ENCODE measurements at regions not wholly inside any gene's neighbourhood (a gene's known extent, or its start where the extent isn't known, plus 50 kb on each side); places are given as distances from the start of the nearest gene placed in this dataset.
"Not testable (repeated sequence)": the region's sequence is repeated elsewhere in the genome, so short reads cannot be mapped to it uniquely, and the experiment has no call there.

DNA sequence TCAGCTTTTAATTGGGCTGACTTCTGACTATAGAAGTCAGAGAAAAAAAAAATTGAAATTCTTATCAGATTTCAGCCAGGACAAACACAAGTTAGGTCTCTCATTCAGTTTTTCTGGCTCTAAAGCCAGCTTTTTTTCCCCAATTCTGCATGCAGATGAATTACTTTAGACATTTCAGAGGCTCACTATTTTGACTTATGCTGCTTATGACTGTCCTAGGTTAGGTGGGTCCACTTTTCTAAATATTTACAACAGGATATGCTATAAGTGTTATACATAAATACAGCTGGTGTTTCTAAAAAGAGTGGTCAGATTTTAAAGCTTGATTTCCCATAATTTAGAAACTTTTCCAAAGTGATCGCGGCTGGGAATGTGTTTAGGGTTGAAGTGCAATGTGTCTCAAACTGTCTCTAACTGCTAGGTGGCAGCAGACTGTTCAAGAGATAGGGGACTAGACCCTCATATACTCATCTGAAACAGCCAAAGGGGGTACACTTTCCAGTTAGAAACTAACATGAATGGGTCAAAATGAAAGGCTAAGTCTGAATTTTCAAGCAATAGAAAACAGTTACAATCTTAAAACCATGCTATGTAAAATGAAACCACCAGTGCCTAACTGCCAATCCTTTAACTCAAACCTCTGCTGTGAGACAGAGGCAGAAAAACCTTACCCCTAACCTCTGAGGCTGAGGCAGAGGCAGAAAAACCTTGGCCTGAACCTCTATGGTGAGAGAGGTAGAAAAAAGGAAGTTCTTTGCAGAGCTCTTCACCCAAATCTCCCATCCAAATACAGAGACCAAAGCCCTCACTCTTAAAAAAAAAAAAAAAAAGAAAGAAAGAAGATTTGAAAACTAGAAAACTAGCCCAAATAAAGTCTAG is 596.0 kb downstream of the NTRK3 start:
- no peaks in the 10 kb centered on the region for H3K27me3 ChIP-seq (ENCODE audit: control insufficient read depth in 1 of 2, insufficient read depth in 2 of 2, low read length in 2 of 2)
- no peak overlapping the region for H3K9ac ChIP-seq (ENCODE audit: low read length in 2 of 2)
- H3K4me3 ChIP-seq (ENCODE audit: low read length in 2 of 2), result no peak overlapping the region
- H3K27ac ChIP-seq (ENCODE audit: low read length), result no peak overlapping the region
- H3K4me1 ChIP-seq (ENCODE audit: control insufficient read depth, insufficient read depth, low read length), result no peaks in the 10 kb centered on the region
- H3K36me3 ChIP-seq (ENCODE audit: control insufficient read depth in 2 of 2, insufficient read depth in 2 of 2, low read length in 2 of 2), result no peaks in the 10 kb centered on the region
- peaks cover 0 to 5% of the 10 kb centered on the region in 2 donors for H3K9me3 ChIP-seq (ENCODE audit: control insufficient read depth in 2 of 2, low read length in 2 of 2)

DNA sequence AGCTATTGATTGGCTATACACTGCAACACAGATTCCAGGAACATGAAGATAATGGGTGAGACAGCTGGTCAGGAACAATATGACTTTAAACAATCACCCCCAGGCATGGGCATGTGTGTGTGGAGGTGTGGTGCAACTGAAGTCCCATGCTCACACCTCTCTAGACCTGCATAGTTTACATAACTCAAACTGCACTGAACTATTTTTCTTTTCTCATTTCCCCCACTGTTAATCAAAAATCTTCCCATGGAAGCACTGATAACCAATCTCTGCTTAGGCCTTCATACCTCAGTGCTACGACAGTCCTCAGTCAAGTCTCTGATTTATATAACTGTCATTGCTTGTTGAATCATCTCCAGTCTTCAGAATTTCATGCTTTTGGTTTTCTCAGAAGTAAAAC is 600.2 kb downstream of the NTRK3 start:
- H3K9ac ChIP-seq (ENCODE audit: low read length in 2 of 2), result no peak overlapping the region
- no peak overlapping the region for H3K4me3 ChIP-seq (ENCODE audit: low read length in 2 of 2)
- H3K27ac ChIP-seq (ENCODE audit: low read length), result no peak overlapping the region
- H3K36me3 ChIP-seq (ENCODE audit: control insufficient read depth in 2 of 2, insufficient read depth in 2 of 2, low read length in 2 of 2), result no peaks in the 10 kb centered on the region
- no peaks in the 10 kb centered on the region for H3K9me3 ChIP-seq (ENCODE audit: control insufficient read depth in 2 of 2, low read length in 2 of 2)
- no peaks in the 10 kb centered on the region for H3K4me1 ChIP-seq (ENCODE audit: control insufficient read depth, insufficient read depth, low read length)
- peaks cover 0 to 2% of the 10 kb centered on the region in 2 donors for H3K27me3 ChIP-seq (ENCODE audit: control insufficient read depth in 1 of 2, insufficient read depth in 2 of 2, low read length in 2 of 2)

DNA sequence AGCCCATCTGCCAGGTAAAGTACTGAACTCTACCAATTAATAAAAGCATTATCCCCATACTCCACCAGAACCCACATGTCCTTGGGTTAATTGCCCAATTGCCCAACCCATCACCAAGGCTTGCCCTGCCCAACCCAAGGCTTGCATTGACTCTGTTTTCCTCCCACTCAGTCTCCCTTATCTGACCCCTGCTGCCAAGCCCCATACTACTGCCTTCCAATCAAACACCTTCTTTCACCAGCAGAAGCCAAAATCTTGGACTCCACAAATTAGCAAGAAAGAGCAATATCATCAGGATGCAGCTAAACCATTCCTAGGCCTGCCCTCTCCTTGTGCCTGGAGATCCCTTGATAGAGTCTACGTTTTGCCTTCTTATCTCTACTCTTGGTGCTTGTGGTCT is 602.9 kb downstream of the NTRK3 start:
- H3K27me3 ChIP-seq (ENCODE audit: control insufficient read depth in 1 of 2, insufficient read depth in 2 of 2, low read length in 2 of 2), result peaks cover 0 to 2% of the 10 kb centered on the region in 2 donors
- no peak overlapping the region for H3K9ac ChIP-seq (ENCODE audit: low read length in 2 of 2)
- no peaks in the 10 kb centered on the region for H3K36me3 ChIP-seq (ENCODE audit: control insufficient read depth in 2 of 2, insufficient read depth in 2 of 2, low read length in 2 of 2)
- H3K27ac ChIP-seq (ENCODE audit: low read length), result no peak overlapping the region
- no peaks in the 10 kb centered on the region for H3K4me1 ChIP-seq (ENCODE audit: control insufficient read depth, insufficient read depth, low read length)
- no peaks in the 10 kb centered on the region for H3K9me3 ChIP-seq (ENCODE audit: control insufficient read depth in 2 of 2, low read length in 2 of 2)
- no peak overlapping the region for H3K4me3 ChIP-seq (ENCODE audit: low read length in 2 of 2)

DNA sequence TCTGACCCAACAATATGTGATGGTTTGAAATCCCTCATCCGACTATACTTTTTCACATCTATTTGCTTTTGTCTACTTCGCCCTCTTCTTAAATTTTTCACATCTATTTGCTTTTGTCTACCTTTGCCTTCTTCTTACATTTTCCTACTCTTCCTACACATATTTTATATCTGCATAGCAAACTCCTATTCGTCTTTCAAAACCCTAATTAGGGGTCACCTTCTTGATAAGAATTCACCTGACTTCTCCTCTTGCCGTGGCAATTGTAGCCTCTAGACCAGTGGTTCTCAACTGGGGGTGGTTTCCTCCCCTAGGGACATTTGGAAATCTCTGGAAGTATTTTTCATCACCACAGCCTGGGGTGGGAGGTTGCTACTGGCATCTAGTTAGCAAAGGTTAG is 607.4 kb downstream of the NTRK3 start:
- Histone ChIP-seq H3K9ac (ENCODE audit: low read length in 2 of 2) (no peak overlapping the region), H3K36me3 (ENCODE audit: control insufficient read depth in 2 of 2, insufficient read depth in 2 of 2, low read length in 2 of 2) (no peaks in the 10 kb centered on the region), H3K27me3 (ENCODE audit: control insufficient read depth in 1 of 2, insufficient read depth in 2 of 2, low read length in 2 of 2) (peaks cover 0 to 4% of the 10 kb centered on the region in 2 donors), H3K4me3 (ENCODE audit: low read length in 2 of 2) (no peak overlapping the region), H3K27ac (ENCODE audit: low read length) (no peak overlapping the region), H3K4me1 (ENCODE audit: control insufficient read depth, insufficient read depth, low read length) (no peaks in the 10 kb centered on the region), H3K9me3 (ENCODE audit: control insufficient read depth in 2 of 2, low read length in 2 of 2) (no peaks in the 10 kb centered on the region)

DNA sequence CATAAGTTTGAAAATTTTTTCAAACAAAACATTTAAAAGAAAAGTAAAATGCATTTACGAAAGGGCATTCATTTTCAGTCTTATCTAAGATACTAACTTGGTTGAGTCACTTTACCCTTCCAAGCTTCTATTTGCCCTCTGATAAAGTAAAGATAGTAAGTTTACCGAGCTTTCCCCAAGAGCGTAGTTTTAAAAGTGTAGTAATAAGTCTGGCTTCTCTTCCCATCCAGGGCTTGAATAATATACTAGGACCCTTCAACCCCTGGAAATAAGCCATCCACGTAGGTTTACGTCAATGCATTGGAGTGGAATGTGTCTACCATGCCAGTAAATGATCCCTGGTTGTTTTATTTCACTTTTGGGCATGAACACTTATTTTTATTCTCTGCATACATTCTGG is 608.3 kb downstream of the NTRK3 start:
- no peak overlapping the region for H3K27ac ChIP-seq (ENCODE audit: low read length)
- no peak overlapping the region for H3K9ac ChIP-seq (ENCODE audit: low read length in 2 of 2)
- H3K27me3 ChIP-seq (ENCODE audit: control insufficient read depth in 1 of 2, insufficient read depth in 2 of 2, low read length in 2 of 2), result peaks cover 0 to 2% of the 10 kb centered on the region in 2 donors
- no peak overlapping the region for H3K4me3 ChIP-seq (ENCODE audit: low read length in 2 of 2)
- no peaks in the 10 kb centered on the region for H3K4me1 ChIP-seq (ENCODE audit: control insufficient read depth, insufficient read depth, low read length)
- H3K9me3 ChIP-seq (ENCODE audit: control insufficient read depth in 2 of 2, low read length in 2 of 2), result no peaks in the 10 kb centered on the region
- H3K36me3 ChIP-seq (ENCODE audit: control insufficient read depth in 2 of 2, insufficient read depth in 2 of 2, low read length in 2 of 2), result no peaks in the 10 kb centered on the region

DNA sequence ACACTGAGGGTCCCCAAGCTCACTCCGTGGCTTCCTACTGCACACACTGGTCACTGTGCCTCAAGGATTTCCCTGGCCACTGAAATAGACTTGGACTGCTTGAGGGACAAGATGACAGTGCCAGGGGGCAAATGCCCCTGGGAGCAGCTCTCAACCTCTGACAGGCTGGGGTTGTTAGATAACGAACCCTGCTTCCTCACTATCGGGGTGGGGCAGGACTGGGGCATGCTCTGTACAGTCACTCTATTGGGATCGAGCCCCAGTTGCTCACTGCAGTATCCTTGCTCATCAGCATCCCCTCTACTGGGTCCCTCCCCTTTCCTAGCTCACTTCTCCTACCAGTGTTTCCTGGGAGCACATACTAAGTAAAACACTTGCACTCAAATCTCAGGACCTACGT is 610.8 kb downstream of the NTRK3 start:
- Histone ChIP-seq H3K4me3 (ENCODE audit: low read length in 2 of 2) (no peak overlapping the region), H3K36me3 (ENCODE audit: control insufficient read depth in 2 of 2, insufficient read depth in 2 of 2, low read length in 2 of 2) (no peaks in the 10 kb centered on the region), H3K27ac (ENCODE audit: low read length) (no peak overlapping the region), H3K27me3 (ENCODE audit: control insufficient read depth in 1 of 2, insufficient read depth in 2 of 2, low read length in 2 of 2) (peaks cover 0 to 2% of the 10 kb centered on the region in 2 donors), H3K9me3 (ENCODE audit: control insufficient read depth in 2 of 2, low read length in 2 of 2) (no peaks in the 10 kb centered on the region), H3K4me1 (ENCODE audit: control insufficient read depth, insufficient read depth, low read length) (no peaks in the 10 kb centered on the region), H3K9ac (ENCODE audit: low read length in 2 of 2) (no peak overlapping the region)

DNA sequence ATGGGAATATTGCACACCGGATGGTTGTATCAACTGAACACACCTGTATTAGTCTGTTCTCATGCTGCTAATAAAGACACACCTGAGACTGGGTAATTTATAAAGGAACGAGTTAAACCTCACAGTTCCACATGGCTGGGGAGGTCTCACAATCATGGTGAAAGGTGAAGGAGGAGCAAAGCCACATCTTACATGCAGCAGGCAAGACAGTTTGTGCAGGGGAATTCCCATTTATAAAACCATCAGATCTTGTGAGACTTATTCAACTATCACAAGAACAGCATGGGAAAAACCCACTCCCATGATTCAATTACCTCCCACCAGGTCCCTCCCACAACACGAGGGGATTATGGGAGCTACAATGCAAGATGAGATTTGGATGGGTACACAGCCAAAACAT is 613.5 kb downstream of the NTRK3 start:
- H3K9me3 ChIP-seq (ENCODE audit: control insufficient read depth in 2 of 2, low read length in 2 of 2); H3K9ac ChIP-seq (ENCODE audit: low read length in 2 of 2); H3K4me1 ChIP-seq (ENCODE audit: control insufficient read depth, insufficient read depth, low read length); H3K27me3 ChIP-seq (ENCODE audit: control insufficient read depth in 1 of 2, insufficient read depth in 2 of 2, low read length in 2 of 2); H3K4me3 ChIP-seq (ENCODE audit: low read length in 2 of 2); H3K27ac ChIP-seq (ENCODE audit: low read length); H3K36me3 ChIP-seq (ENCODE audit: control insufficient read depth in 2 of 2, insufficient read depth in 2 of 2, low read length in 2 of 2): not testable (repeated sequence)

DNA sequence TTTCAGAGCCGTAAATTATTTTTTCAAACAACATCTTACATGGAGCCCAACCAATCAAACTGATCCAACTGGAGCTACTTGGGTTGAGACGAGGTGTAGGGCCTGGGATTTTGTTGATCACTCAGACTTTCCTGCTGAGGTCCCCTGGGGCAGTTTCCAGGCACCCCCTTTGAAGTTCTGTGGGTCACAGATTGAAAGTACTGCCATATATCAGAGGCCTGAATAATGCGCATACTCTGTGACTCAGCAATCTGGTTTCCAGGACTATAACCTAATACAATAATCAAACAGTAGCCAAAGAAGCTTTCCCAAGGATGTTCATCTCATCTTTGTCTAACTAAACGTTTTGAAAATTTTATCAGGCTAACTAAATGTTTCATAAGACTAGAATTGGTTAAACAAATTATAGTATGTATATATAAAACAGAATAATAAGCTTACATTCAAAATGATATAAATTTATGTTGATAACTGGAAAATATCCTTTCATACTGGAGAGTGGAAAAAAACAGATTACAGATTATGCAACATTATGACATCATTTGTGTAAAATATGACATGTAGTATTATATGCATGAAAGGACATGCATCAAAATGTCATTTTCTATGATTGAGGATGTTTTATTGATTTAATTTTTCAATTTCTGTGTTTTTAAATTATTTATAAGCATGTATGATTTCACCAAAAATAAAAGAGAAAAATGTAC is 617.1 kb downstream of the NTRK3 start:
- Histone ChIP-seq H3K36me3 (ENCODE audit: control insufficient read depth in 2 of 2, insufficient read depth in 2 of 2, low read length in 2 of 2) (no peaks in the 10 kb centered on the region), H3K4me1 (ENCODE audit: control insufficient read depth, insufficient read depth, low read length) (no peaks in the 10 kb centered on the region), H3K4me3 (ENCODE audit: low read length in 2 of 2) (no peak overlapping the region), H3K27me3 (ENCODE audit: control insufficient read depth in 1 of 2, insufficient read depth in 2 of 2, low read length in 2 of 2) (peaks cover 0 to 2% of the 10 kb centered on the region in 2 donors), H3K27ac (ENCODE audit: low read length) (no peak overlapping the region), H3K9me3 (ENCODE audit: control insufficient read depth in 2 of 2, low read length in 2 of 2) (no peaks in the 10 kb centered on the region), H3K9ac (ENCODE audit: low read length in 2 of 2) (no peak overlapping the region)

DNA sequence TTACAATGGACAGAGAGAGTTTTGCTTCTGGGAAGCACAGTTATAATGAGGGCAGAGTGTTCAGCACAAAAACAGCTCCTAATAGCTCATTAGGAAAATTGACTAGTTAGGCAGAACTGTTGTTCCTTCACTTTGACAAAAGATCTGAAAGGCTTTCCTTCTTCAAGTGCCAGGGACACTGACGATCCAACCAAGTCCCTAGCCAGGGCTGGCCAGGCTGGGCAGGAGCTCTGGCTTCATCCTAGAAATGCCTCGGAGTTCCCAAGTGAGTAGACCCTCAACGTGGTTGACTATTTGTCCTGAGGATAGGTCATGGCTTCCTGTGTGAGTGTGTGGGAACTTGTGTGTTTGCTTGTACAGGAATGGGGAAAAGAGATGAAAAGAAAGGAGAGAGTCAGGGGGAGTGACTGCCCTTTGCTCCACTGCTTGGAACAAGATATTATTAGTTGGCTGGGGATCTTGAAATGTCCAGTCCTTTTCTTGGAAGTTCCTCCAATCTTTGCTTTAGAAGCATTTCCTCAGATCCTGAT is 617.9 kb downstream of the NTRK3 start:
- peaks cover 0 to 2% of the 10 kb centered on the region in 2 donors for H3K27me3 ChIP-seq (ENCODE audit: control insufficient read depth in 1 of 2, insufficient read depth in 2 of 2, low read length in 2 of 2)
- H3K36me3 ChIP-seq (ENCODE audit: control insufficient read depth in 2 of 2, insufficient read depth in 2 of 2, low read length in 2 of 2), result no peaks in the 10 kb centered on the region
- no peaks in the 10 kb centered on the region for H3K9me3 ChIP-seq (ENCODE audit: control insufficient read depth in 2 of 2, low read length in 2 of 2)
- H3K4me3 ChIP-seq (ENCODE audit: low read length in 2 of 2), result no peak overlapping the region
- no peak overlapping the region for H3K27ac ChIP-seq (ENCODE audit: low read length)
- H3K4me1 ChIP-seq (ENCODE audit: control insufficient read depth, insufficient read depth, low read length), result no peaks in the 10 kb centered on the region
- H3K9ac ChIP-seq (ENCODE audit: low read length in 2 of 2), result no peak overlapping the region

DNA sequence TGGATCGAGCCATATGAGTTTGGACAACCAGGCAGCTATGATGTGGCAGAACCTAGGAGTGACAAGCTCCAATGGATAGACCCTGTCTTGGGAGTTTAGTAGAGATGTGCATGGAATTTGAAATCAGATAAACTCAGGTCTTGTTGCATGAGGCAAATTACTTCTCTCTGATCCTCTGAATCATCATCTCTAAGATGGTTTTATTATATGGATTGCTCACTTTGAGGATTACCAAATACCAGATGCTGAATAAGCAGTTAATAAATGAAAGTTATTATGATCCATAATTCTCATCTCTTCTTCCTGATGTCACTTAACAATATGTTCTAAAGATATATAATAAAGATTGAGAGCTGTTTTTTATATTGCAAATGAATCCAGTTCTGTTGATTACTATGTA is 622.2 kb downstream of the NTRK3 start:
- no peak overlapping the region for H3K27ac ChIP-seq (ENCODE audit: low read length)

DNA sequence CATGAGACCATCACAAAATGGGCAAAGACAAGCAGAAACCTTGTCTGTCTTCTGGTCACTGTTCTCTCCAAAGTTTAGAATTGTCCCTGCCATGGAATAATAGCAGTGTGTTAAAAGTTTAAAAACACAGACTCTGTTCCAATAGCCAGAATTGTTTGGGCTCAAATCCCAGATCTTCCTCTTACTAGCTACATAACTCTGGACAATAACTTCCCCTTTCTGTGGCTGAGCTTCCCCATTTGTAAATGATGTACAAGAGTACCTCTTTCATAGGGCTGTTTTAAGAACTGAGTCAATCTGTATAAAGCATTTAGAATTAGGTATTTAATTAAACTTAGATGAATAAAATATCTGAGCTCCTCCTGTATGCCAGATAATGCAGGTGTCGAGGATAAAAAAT is 623.0 kb downstream of the NTRK3 start:
- H3K4me1 ChIP-seq (ENCODE audit: control insufficient read depth, insufficient read depth, low read length), result no peaks in the 10 kb centered on the region
- no peak overlapping the region for H3K9ac ChIP-seq (ENCODE audit: low read length in 2 of 2)
- H3K4me3 ChIP-seq (ENCODE audit: low read length in 2 of 2), result no peak overlapping the region
- H3K36me3 ChIP-seq (ENCODE audit: control insufficient read depth in 2 of 2, insufficient read depth in 2 of 2, low read length in 2 of 2), result no peaks in the 10 kb centered on the region
- H3K27ac ChIP-seq (ENCODE audit: low read length), result no peak overlapping the region
- no peaks in the 10 kb centered on the region for H3K9me3 ChIP-seq (ENCODE audit: control insufficient read depth in 2 of 2, low read length in 2 of 2)
- H3K27me3 ChIP-seq (ENCODE audit: control insufficient read depth in 1 of 2, insufficient read depth in 2 of 2, low read length in 2 of 2), result peaks cover 0 to 2% of the 10 kb centered on the region in 2 donors

More for the DNA sequence above, 622.2 kb downstream of the NTRK3 start:
- H3K9me3 ChIP-seq (ENCODE audit: control insufficient read depth in 2 of 2, low read length in 2 of 2), result no peaks in the 10 kb centered on the region
- H3K4me3 ChIP-seq (ENCODE audit: low read length in 2 of 2), result no peak overlapping the region
- H3K36me3 ChIP-seq (ENCODE audit: control insufficient read depth in 2 of 2, insufficient read depth in 2 of 2, low read length in 2 of 2), result no peaks in the 10 kb centered on the region
- no peak overlapping the region for H3K9ac ChIP-seq (ENCODE audit: low read length in 2 of 2)
- peaks cover 0 to 2% of the 10 kb centered on the region in 2 donors for H3K27me3 ChIP-seq (ENCODE audit: control insufficient read depth in 1 of 2, insufficient read depth in 2 of 2, low read length in 2 of 2)
- H3K4me1 ChIP-seq (ENCODE audit: control insufficient read depth, insufficient read depth, low read length), result no peaks in the 10 kb centered on the region
